NOMO-1 treated with dmso at 0.1 percent for 144 hours (cell line): ENCODE measurements at regions not wholly inside any gene's neighbourhood (a gene's known extent, or its start where the extent isn't known, plus 50 kb on each side); places are given as distances from the start of the nearest gene placed in this dataset.
"Not testable (repeated sequence)": the region's sequence is repeated elsewhere in the genome, so short reads cannot be mapped to it uniquely, and the experiment has no call there.

Experiments used
- DNase-seq: peaks from one replicate; lab custom pipeline; 2025; ENCODE audit not compliant: unreplicated experiment; lab: John Stamatoyannopoulos, UW

- no peak for DNase-seq
Measured at GRCh38 chr1:232179896-232180778, 449.8 kb downstream of the SIPA1L2 start.

GRCh38 chr1:232178191-232178590 is 451.7 kb downstream of the SIPA1L2 start:
- DNase-seq: no peak

- DNase-seq: no peak
Measured at GRCh38 chr1:232177438-232177837, 452.5 kb downstream of the SIPA1L2 start.

GRCh38 chr1:232176222-232176621 is 453.7 kb downstream of the SIPA1L2 start:
- DNase-seq: no peak

GRCh38 chr1:232174306-232174705 is 455.6 kb downstream of the SIPA1L2 start:
- no peak for DNase-seq

GRCh38 chr1:232172563-232172962 is 457.4 kb downstream of the SIPA1L2 start:
- no peak for DNase-seq

- DNase-seq: no peak
Measured at GRCh38 chr1:232170909-232171308, 459.0 kb downstream of the SIPA1L2 start.

GRCh38 chr1:232169436-232169835 is 460.5 kb downstream of the SIPA1L2 start:
- no peak for DNase-seq

GRCh38 chr1:232168508-232168907 is 461.4 kb downstream of the SIPA1L2 start:
- DNase-seq: no peak

- no peak for DNase-seq
Measured at GRCh38 chr1:232166942-232167341, 463.0 kb downstream of the SIPA1L2 start.

- DNase-seq: no peak
Measured at GRCh38 chr1:232164078-232164963, 465.6 kb downstream of the SIPA1L2 start.

GRCh38 chr1:232163533-232163932 is 466.4 kb downstream of the SIPA1L2 start:
- DNase-seq: no peak

- no peak for DNase-seq
Measured at GRCh38 chr1:232162001-232162400, 467.9 kb downstream of the SIPA1L2 start.

GRCh38 chr1:232158558-232158957 is 471.4 kb downstream of the SIPA1L2 start:
- DNase-seq: not testable (repeated sequence)

- not testable (repeated sequence) for DNase-seq
Measured at GRCh38 chr1:232156070-232156469, 473.9 kb downstream of the SIPA1L2 start.

- no peak for DNase-seq
Measured at GRCh38 chr1:232153652-232154051, 476.3 kb downstream of the SIPA1L2 start.

- no peak for DNase-seq
Measured at GRCh38 chr1:232150770-232151548, 479.0 kb downstream of the SIPA1L2 start.

- DNase-seq: no peak
Measured at GRCh38 chr1:232149287-232150201, 480.4 kb downstream of the SIPA1L2 start.

- no peak for DNase-seq
Measured at GRCh38 chr1:232147215-232147614, 482.7 kb downstream of the SIPA1L2 start.

- no peak for DNase-seq
Measured at GRCh38 chr1:232146514-232146913, 483.4 kb downstream of the SIPA1L2 start.
